HG03565 (cell line): ENCODE measurements at regions not wholly inside any gene's neighbourhood (a gene's known extent, or its start where the extent isn't known, plus 50 kb on each side); places are given as distances from the start of the nearest gene placed in this dataset.

ENCODE experiments used
- ATAC-seq: cut with Tn5 transposase; IDR thresholded peaks from one replicate; pipeline ENCODE4 v1.9.1; 2021; ENCODE audit warnings: mild to moderate bottlenecking, moderate library complexity; ENCODE audit not compliant: unreplicated experiment

DNA sequence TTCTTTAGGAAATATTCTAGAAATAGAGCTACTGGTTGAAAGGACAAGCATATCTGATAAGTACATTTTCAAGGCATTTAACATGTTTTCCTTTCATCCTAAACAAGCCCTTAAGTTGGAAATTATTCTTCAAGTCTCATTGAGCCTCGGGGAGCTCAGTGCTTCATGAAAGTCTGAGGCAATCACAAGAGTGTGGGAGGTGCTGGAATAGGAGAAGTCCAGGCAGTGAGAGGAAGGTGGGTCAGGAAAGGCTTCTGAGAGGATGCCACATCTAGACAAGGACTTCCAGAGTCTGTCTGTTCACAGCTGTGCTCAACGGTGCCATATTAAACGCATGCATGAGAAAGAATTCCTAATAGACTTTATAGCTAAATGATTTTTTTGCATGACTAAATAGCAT, 69.8 kb downstream of the CD83 start:
- ATAC-seq = no peak

DNA sequence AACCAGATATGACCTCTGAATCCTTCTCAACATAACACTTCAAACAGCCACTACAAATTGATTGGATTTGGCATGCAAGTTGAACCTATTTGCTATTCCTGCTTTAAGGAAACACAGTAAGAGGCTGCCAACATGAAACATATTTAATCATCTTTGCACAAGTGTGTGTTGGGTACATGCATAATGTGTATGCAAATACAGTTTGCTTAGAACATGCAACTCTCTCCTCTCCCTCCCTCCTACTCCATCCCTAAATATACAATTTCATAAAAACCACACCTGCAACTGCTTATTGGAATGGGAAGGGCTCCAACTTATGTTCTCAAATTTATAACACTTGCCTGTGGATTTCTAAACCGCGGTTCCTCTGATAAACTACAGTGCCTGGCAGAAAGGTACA, 71.5 kb downstream of the CD83 start:
- ATAC-seq = no peak

DNA sequence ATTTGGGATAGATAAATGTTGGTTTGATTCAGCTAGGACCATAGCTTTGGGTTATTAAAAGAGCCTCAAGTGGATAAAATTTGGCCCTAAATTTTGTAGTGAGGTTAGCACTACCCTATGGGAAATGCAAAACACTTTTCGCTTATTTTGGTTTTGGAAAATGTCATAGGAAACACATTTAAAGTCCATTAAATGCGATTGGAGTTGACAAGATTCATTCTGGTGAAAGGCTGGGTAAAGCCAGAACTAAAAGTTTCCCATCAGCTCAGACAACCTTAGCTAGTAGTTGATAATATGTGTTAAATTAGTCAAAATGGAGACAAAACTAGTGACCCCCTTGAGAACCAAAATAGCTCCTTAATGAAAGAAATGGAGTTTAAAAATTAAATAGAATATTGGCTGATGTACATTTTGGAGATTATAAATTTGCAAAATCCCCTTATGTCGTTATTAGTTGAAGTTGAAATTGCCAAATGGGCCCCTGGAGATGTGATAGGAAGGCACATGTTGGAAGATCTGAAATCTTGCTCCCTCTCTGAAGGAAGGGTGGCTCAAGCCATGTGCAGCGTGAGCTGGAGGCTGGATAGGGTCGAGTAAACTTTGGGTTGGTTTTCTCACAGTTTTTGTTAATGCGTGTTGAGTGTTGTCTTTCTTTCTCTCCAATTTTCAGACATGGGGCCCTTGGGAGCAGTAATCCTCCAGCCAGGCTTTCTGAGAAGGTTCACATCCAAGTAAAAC, 72.8 kb downstream of the CD83 start:
- ATAC-seq = no peak

GRCh38 chr6:14190929-14191224, 73.3 kb downstream of the CD83 start:
- ATAC-seq = no peak

GRCh38 chr6:14191761-14192160, 74.2 kb downstream of the CD83 start:
- ATAC-seq = no peak

- ATAC-seq = no peak
Measured at GRCh38 chr6:14192216-14192788, 74.7 kb downstream of the CD83 start.

GRCh38 chr6:14193524-14193923, 76.0 kb downstream of the CD83 start:
- ATAC-seq = no peak

DNA sequence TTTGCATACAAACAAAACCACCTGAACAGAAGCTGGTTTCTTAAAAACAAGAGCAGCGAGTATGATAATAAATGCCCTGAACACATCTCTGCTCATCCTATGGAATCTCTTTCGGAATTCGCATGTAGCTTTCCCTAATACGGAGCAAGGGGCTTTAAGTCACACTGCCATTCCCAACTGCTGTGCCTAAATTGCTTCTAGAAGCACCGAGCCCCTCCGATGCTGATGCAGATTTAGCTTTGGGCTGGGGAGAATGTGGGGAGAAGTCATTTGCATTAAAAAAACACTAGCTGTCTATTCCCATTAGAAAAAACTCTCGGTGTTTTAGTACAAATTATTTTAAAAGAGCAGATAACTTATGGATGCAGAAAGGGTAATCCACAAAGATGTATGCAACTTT, 76.9 kb downstream of the CD83 start:
- ATAC-seq = no peak

GRCh38 chr6:14194976-14195375, 77.4 kb downstream of the CD83 start:
- ATAC-seq = no peak

GRCh38 chr6:14196026-14196425, 78.5 kb downstream of the CD83 start:
- ATAC-seq = no peak

DNA sequence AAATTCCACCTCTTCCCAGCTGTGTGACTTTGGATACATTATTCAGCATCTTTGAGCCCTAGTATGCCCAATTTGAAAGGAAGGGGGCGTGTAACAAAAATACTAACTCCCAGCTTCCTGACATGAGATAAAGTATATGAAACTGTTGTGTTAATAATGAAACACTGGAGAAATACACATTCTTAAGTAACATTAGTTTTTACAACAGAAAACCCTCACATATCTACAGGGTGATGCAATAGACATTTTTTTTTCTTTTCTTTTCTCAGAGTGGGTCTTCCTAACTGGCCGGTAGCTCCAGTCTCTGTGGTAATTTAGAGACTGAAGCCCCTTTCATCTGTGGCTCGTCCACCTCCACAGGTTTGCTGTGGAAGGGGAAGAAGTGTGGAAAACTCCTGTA, 79.5 kb downstream of the CD83 start:
- no peak for ATAC-seq

DNA sequence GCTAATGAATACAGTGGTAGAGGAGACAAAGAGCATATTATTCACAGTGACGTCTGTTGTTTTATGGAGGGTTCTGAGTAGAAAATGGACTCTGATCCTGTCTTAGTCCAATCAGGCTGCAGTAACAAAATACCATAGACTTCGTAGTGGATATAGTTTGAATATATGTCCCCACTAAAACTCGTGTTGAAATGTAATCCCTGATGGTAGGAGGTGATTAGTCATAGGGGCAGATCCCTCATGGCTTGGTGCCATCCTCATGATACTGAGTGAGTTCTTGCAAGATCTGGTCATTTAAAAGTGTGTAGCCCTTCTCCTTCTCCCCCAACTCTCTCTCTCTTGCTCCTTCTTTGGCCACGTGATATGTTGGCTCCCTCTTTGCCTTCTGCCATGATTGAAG, 82.5 kb downstream of the CD83 start:
- no peak for ATAC-seq

DNA sequence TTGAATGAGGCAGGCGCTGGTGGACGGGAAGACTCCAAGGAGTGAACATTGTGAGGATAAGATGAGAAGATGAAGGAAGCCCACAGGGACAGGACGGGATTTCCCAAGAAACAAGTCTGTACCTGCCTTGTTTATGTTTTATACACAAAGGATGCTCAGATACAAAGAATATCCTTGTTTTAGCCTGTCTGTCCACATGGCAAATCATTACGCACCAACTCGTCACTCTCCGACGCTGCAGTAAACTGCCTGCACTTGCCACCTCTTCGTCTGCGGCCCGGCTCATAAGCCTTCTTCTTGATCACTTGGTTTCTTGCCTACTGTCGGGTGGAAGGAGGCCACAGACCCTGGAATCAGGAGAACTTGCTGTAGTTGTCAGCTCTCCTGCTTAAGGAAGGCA, 85.4 kb downstream of the CD83 start:
- ATAC-seq = no peak

- ATAC-seq = no peak
Measured at GRCh38 chr6:14206391-14206790, 88.8 kb downstream of the CD83 start.

GRCh38 chr6:14207448-14207847, 89.9 kb downstream of the CD83 start:
- ATAC-seq = no peak

DNA sequence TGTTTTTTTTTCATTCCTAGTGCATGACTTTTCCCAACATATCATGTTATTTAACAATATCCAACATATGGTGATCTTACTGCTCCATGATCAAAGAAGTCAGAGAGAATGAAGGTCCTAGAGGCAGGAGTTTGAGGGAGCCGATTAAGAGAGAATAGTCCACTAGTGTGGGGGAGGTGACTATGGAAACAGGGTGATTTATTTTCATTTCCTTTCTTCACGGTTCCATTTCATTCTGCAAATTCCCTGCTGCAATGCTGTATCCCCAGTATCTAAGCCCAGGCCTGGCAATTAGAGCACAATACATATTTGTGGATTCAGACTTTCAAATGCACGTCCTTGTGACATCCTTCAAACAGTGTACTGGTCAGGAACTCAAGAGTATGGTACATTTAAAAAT, 91.4 kb downstream of the CD83 start:
- no peak for ATAC-seq

- no peak for ATAC-seq
Measured at GRCh38 chr6:14210077-14210476, 92.5 kb downstream of the CD83 start.

DNA sequence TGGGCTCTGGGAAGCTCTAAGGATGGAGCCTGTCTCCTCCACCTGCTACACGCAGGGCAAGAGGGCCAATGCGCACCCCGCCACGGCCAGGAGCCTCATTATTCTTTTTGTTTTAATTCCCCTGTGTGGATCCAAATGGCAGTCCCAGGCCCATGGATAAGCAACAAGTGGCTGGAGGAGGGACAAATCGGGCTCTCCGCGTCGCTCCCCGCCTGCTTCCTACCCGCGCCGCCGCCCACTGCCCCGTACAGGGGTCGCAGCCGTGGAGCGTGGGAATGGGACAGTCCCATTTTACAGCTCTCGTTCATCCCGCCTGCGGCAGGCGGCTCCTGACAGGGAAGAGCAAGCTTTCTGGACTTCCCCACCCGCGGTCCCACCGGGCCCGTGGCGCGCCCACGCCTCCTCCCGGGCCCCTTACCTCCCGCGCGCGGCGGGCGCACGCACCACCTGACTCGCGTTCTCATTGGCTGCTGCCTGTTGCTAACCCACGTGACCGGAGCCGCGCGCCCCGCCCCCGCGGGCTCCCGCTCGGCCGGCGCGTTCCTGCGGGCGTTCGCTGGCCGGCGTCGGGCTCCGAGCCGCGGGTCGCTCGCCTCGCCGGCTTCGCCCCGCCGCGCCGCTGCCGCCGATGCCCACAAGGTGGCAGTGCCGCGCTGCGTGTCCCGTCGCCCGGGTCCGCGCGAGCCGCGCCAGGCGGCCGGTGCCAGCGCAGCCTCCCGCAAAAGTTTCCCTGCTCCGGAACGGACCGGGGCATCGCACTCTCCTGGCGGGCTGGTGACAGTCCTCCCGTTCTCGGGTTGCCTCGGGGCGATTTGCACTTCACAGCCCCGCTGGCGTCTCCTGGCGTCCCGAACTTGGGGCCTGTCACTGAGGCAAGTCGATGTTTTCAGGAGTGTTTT, 93.3 kb downstream of the CD83 start:
- ATAC-seq = peak; percentile 88

DNA sequence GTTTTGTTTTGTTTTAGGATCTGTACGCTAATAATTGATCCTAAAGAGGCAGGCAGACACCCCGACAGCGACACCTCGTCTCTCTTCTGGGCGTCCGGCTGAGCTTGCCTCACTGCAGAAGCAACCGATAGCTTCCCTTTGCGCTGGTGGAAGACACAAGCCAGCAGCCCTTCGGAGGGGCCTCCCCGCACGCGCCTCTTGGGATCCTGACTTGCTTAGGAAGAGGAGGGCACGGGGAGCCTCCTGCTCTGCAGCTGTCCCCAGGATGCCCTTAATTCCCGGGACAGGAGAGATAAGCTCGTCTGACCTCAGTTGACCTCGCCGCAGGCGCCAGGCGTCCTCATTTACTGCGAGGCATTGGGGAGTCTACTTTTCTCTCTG, 94.0 kb downstream of the CD83 start:
- no peak for ATAC-seq

DNA sequence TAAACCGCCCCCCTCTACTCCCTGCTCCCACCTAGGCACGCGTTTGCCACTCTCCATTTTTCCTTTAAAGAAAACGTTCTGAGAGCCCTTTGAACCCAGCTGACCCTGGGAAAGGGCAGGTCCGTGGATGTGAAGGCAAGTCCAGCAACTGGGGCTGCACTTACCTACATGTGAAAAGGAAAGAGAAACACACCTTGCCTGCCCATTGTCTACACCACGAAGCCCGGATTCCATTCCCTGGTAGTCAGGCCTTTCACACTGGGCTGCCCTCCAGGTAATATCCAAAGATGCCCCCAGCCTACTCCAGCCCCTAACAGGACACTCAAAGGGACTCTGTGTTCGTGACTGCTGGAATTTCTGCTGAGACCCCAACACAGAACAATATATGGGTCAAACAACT, 94.4 kb downstream of the CD83 start:
- ATAC-seq = no peak

DNA sequence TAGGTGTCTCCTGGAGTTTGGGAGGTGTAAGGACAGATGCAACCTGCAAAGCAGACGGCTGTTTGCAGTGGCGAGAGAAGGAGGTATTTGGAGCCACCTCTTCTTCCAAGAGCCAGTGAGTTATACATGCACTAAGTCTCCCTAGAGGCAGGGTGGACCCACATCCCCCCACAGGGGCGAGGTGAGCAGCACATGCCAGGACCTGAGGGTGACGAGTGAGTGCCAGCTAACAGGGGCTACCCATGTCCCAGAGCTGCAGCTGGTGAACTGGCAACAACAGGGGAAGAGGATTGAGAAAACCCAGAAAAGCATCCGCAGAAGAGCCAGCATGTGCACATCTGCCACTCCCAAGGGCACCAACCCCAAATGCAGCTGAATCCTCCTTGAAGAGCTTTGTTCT, 95.1 kb downstream of the CD83 start:
- no peak for ATAC-seq
